Stomach (tissue), 4 donors: ENCODE measurements at regions not wholly inside any gene's neighbourhood (a gene's known extent, or its start where the extent isn't known, plus 50 kb on each side); places are given as distances from the start of the nearest gene placed in this dataset.

Experiments
- EP300 ChIP-seq: sonication (generic); formaldehyde crosslinking; IDR thresholded peaks from one replicate; pipeline ENCODE4 v1.6.1; 2017; ENCODE audit warnings: antibody characterized with exemption
- POLR2A ChIP-seq, 4 donors: fragments of 450-650 bp; IDR thresholded peaks; one replicate each; pipeline ENCODE4 v1.6.1; 2016; ENCODE audit warnings: antibody characterized with exemption in 4 of 4, control low read depth in 2 of 4, mild to moderate bottlenecking in 1 of 4, moderate library complexity in 1 of 4
- TF ChIP-seq, protein P1 (sequence below), 7 experiments: fragments of 450-650 bp in 4 of 7; fragments of 200-600 bp in 3 of 7; sonication (generic) in 3 of 7; IDR thresholded peaks; one replicate each; pipeline ENCODE4 v1.5.1; 2016 to 2019; ENCODE audit warnings: antibody characterized with exemption in 7 of 7, control low read depth in 2 of 7, mild to moderate bottlenecking in 1 of 7

- TF ChIP-seq, protein P1, sequence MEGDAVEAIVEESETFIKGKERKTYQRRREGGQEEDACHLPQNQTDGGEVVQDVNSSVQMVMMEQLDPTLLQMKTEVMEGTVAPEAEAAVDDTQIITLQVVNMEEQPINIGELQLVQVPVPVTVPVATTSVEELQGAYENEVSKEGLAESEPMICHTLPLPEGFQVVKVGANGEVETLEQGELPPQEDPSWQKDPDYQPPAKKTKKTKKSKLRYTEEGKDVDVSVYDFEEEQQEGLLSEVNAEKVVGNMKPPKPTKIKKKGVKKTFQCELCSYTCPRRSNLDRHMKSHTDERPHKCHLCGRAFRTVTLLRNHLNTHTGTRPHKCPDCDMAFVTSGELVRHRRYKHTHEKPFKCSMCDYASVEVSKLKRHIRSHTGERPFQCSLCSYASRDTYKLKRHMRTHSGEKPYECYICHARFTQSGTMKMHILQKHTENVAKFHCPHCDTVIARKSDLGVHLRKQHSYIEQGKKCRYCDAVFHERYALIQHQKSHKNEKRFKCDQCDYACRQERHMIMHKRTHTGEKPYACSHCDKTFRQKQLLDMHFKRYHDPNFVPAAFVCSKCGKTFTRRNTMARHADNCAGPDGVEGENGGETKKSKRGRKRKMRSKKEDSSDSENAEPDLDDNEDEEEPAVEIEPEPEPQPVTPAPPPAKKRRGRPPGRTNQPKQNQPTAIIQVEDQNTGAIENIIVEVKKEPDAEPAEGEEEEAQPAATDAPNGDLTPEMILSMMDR (IDR thresholded peaks at IDR 0.05), result no peak
- TF ChIP-seq POLR2A (IDR thresholded peaks at IDR 0.05), result no peak
- TF ChIP-seq EP300, result no peak
These were observed 68.9 kb downstream of the EDN1 start for GRCh38 chr6:12359036-12359435.
